Vagina (tissue), 2 donors: ENCODE measurements at regions not wholly inside any gene's neighbourhood (a gene's known extent, or its start where the extent isn't known, plus 50 kb on each side); places are given as distances from the start of the nearest gene placed in this dataset.

Experiments
- DNase-seq, 2 donors: peaks; one replicate each; pipeline ENCODE4 v3.0.0-alpha.2; 2017; ENCODE audit errors: extremely low spot score in 2 of 2
- H3K27ac ChIP-seq: fragments of 200-600 bp; sonication (generic); one replicate; pipeline ENCODE4 v1.5.1; 2019
- H3K27me3 ChIP-seq: fragments of 200-600 bp; sonication (generic); one replicate; pipeline ENCODE4 v1.5.1; 2019
- H3K36me3 ChIP-seq, 2 donors: fragments of 200-600 bp; sonication (generic); one replicate each; pipeline ENCODE4 v1.5.1; 2017 to 2019
- H3K4me1 ChIP-seq: fragments of 200-600 bp; sonication (generic); one replicate; pipeline ENCODE4 v1.5.1; 2019
- H3K4me3 ChIP-seq, 2 donors: fragments of 200-600 bp; sonication (generic); 1 replicate in 1 of 2; 2 replicates in 1 of 2; pipeline ENCODE4 v1.5.1; 2016 to 2019
- H3K9me3 ChIP-seq: fragments of 200-600 bp; sonication (generic); one replicate; pipeline ENCODE4 v1.5.1; 2019
- CTCF ChIP-seq, 3 experiments: fragments of 450-650 bp in 2 of 3; fragments of 200-600 bp in 1 of 3; sonication (generic) in 1 of 3; IDR thresholded peaks; one replicate each; pipeline ENCODE4 v1.5.1; 2017 to 2019; ENCODE audit warnings: antibody characterized with exemption in 3 of 3, mild to moderate bottlenecking in 2 of 3, moderate library complexity in 2 of 3
- POLR2A ChIP-seq, 2 donors: fragments of 450-650 bp; IDR thresholded peaks; one replicate each; pipeline ENCODE4 v1.6.1; 2017; ENCODE audit warnings: antibody characterized with exemption in 2 of 2, mild to moderate bottlenecking in 2 of 2, moderate library complexity in 2 of 2
- POLR2AphosphoS5 ChIP-seq, 2 donors: sonication (generic); formaldehyde crosslinking; IDR thresholded peaks; one replicate each; pipeline ENCODE4 v1.9.0; 2017; ENCODE audit warnings: antibody characterized with exemption in 2 of 2, mild to moderate bottlenecking in 2 of 2, low read depth in 1 of 2; ENCODE audit not compliant: insufficient read depth in 1 of 2
- intact Hi-C: fragments of 100-400 bp; cut with DNase I; formaldehyde crosslinking; loops from one replicate; pipeline ENCODE4 v1.15.1; 2023

GRCh38 chr6:25035512-25036435 lies 100.0 kb upstream of the RIPOR2 start:
- Histone ChIP-seq H3K9me3 (no peaks in the 10 kb centered on the region), H3K27ac (no peak overlapping the region), H3K4me3 (no peak overlapping the region), H3K4me1 (peaks cover 15% of the 10 kb centered on the region), H3K36me3 (no peaks in the 10 kb centered on the region), H3K27me3 (no peaks in the 10 kb centered on the region)
- TF ChIP-seq POLR2AphosphoS5 (IDR thresholded peaks at IDR 0.05; ENCODE audit: insufficient read depth in 1 of 2, low read depth in 1 of 2) (no peak), CTCF (IDR thresholded peaks at IDR 0.05) (no peak), POLR2A (IDR thresholded peaks at IDR 0.05) (no peak)
- intact Hi-C loops = no loop called here
- DNase-seq = no peak

GRCh38 chr6:25036461-25036860 lies 100.7 kb upstream of the RIPOR2 start:
- peaks cover 15% of the 10 kb centered on the region for H3K4me1 ChIP-seq
- H3K27me3 ChIP-seq = no peaks in the 10 kb centered on the region
- TF ChIP-seq POLR2AphosphoS5 (IDR thresholded peaks at IDR 0.05; ENCODE audit: insufficient read depth in 1 of 2, low read depth in 1 of 2) (no peak), POLR2A (IDR thresholded peaks at IDR 0.05) (no peak), CTCF (IDR thresholded peaks at IDR 0.05) (no peak)
- H3K27ac ChIP-seq = no peak overlapping the region
- H3K4me3 ChIP-seq = no peak overlapping the region
- intact Hi-C loops = no loop called here
- H3K36me3 ChIP-seq = no peaks in the 10 kb centered on the region
- no peaks in the 10 kb centered on the region for H3K9me3 ChIP-seq
- DNase-seq = no peak

GRCh38 chr6:25038300-25038699 lies 102.5 kb upstream of the RIPOR2 start:
- no peaks in the 10 kb centered on the region for H3K36me3 ChIP-seq
- no peak for DNase-seq
- intact Hi-C loops = no loop called here
- no peaks in the 10 kb centered on the region for H3K9me3 ChIP-seq
- no peak overlapping the region for H3K27ac ChIP-seq
- H3K4me3 ChIP-seq = no peak overlapping the region
- TF ChIP-seq POLR2AphosphoS5 (IDR thresholded peaks at IDR 0.05; ENCODE audit: insufficient read depth in 1 of 2, low read depth in 1 of 2) (no peak), POLR2A (IDR thresholded peaks at IDR 0.05) (no peak), CTCF (IDR thresholded peaks at IDR 0.05) (no peak)
- no peaks in the 10 kb centered on the region for H3K27me3 ChIP-seq
- H3K4me1 ChIP-seq = peaks cover 15% of the 10 kb centered on the region

GRCh38 chr6:25038999-25039398 lies 103.2 kb upstream of the RIPOR2 start:
- no peak for DNase-seq
- H3K27ac ChIP-seq = no peak overlapping the region
- peaks cover 14% of the 10 kb centered on the region for H3K4me1 ChIP-seq
- H3K9me3 ChIP-seq = no peaks in the 10 kb centered on the region
- no peaks in the 10 kb centered on the region for H3K36me3 ChIP-seq
- TF ChIP-seq CTCF (IDR thresholded peaks at IDR 0.05) = no peak
- intact Hi-C loops = no loop called here
- no peak overlapping the region for H3K4me3 ChIP-seq
- no peaks in the 10 kb centered on the region for H3K27me3 ChIP-seq

GRCh38 chr6:25041485-25042035 lies 105.8 kb upstream of the RIPOR2 start:
- no peaks in the 10 kb centered on the region for H3K36me3 ChIP-seq
- H3K4me3 ChIP-seq = no peak overlapping the region
- TF ChIP-seq CTCF (IDR thresholded peaks at IDR 0.05) (no peak), POLR2A (IDR thresholded peaks at IDR 0.05) (no peak)
- no peaks in the 10 kb centered on the region for H3K27me3 ChIP-seq
- no peak for DNase-seq
- H3K9me3 ChIP-seq = no peaks in the 10 kb centered on the region
- H3K4me1 ChIP-seq = no peaks in the 10 kb centered on the region
- intact Hi-C loops = no loop called here
- no peak overlapping the region for H3K27ac ChIP-seq
